ENCODE measurements at regions not wholly inside any gene's neighbourhood (a gene's known extent, or its start where the extent isn't known, plus 50 kb on each side); places are given as distances from the start of the nearest gene placed in this dataset.

DNA sequence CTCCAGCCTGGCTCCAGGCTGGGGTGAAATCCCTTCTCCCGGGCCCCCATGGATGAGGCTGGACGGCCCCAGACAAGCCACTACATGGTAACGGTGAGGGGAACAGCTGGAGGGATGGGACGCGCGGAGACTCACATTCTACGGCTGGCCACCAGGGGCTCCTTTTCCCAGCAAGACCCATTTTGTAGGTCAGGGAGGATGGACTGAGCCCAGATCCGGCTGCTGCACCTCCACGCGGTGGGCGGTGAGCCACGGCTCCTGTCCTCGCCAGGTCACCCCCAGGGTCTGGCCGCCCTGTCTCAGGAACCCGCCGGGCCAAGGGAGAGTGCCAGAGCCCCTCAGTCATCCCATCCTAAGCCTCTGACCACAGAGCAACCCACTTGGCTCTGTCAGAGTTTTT lies 75.0 kb upstream of the ACTRT2 start:
- in situ Hi-C loops (cut with MboI; ENCODE audit: low sequenced_read_pairs), result no loop called here
- H3K9me1 ChIP-seq (ENCODE audit: insufficient read depth, low read length), result no peaks in the 10 kb centered on the region
- TF ChIP-seq RCOR1 (IDR thresholded peaks at IDR 0.05; ENCODE audit: insufficient replicate concordance, low read length) (no peak), RFX5 (IDR thresholded peaks at IDR 0.05; ENCODE audit: low read depth, low read length) (no peak)

More for the DNA sequence above, 75.0 kb upstream of the ACTRT2 start:
- dilution Hi-C loops (cut with HindIII; ENCODE audit: low sequenced_read_pairs, unreplicated experiment), result no loop called here
- no peak overlapping the region for H4K91ac ChIP-seq (ENCODE audit: insufficient read depth, low read depth, low read length)
- no peak overlapping the region for H2BK120ac ChIP-seq (ENCODE audit: low read depth, low read length)
- DNase-seq, result no peak
- BruUV-seq (replicated peaks), result no TSS peak
- no peak overlapping the region for H3K4me2 ChIP-seq (ENCODE audit: low read depth, low read length)
- no peak overlapping the region for H2BK15ac ChIP-seq (ENCODE audit: low read depth, low read length)
- H3K56ac ChIP-seq (ENCODE audit: extremely low read depth, insufficient read depth, low read length), result no peak overlapping the region
- no peaks in the 10 kb centered on the region for H4K20me1 ChIP-seq (ENCODE audit: insufficient read depth, low read length)
- H3K27ac ChIP-seq (ENCODE audit: insufficient read depth, low read length), result no peak overlapping the region
- H3K4ac ChIP-seq (ENCODE audit: low read depth, low read length), result no peak overlapping the region
- H2BK5ac ChIP-seq (ENCODE audit: low read depth, low read length, poor library complexity, severe bottlenecking), result no peak overlapping the region
- H3K18ac ChIP-seq (ENCODE audit: low read depth, low read length), result no peak overlapping the region
- H3K4me3 ChIP-seq (ENCODE audit: insufficient read depth, low read depth, low read length), result no peak overlapping the region
- no peak overlapping the region for H4K8ac ChIP-seq (ENCODE audit: low read depth in 2 of 2, low read length in 2 of 2)
- no peak overlapping the region for H2AK5ac ChIP-seq (ENCODE audit: low read depth, low read length)
- H3K23ac ChIP-seq (ENCODE audit: low read depth, low read length), result no peak overlapping the region
- ChIA-PET POLR2A (ENCODE audit: unreplicated experiment) (no interaction called here), CTCF (no interaction called here)
- no peak overlapping the region for H3K14ac ChIP-seq (replicated peaks; ENCODE audit: low read depth, low read length)
- no peaks in the 10 kb centered on the region for H3K4me1 ChIP-seq (ENCODE audit: control insufficient read depth, insufficient read depth, low read length)
- no peak overlapping the region for H2AK9ac ChIP-seq (replicated peaks; ENCODE audit: low read depth, low read length, poor library complexity)
- H3K27me3 ChIP-seq (ENCODE audit: control insufficient read depth, insufficient read depth, low read length), result no peaks in the 10 kb centered on the region
- H3K9ac ChIP-seq (ENCODE audit: low read depth, low read length), result no peak overlapping the region
- no peak overlapping the region for H4K5ac ChIP-seq (ENCODE audit: low read depth, low read length)
- no peak overlapping the region for H2BK20ac ChIP-seq (ENCODE audit: low read depth, low read length)
- no peak overlapping the region for H2AFZ ChIP-seq (replicated peaks; ENCODE audit: low read length, poor library complexity)
- peaks cover 54% of the 10 kb centered on the region for H3K9me3 ChIP-seq (ENCODE audit: control insufficient read depth, insufficient read depth, low read length)
- WGBS, 2 experiments (ENCODE audit: extremely low coverage in 2 of 2, insufficient read length in 1 of 2), result no CpG with 5 or more reads among the region's 16 CpGs
- intact Hi-C loops (cut with micrococcal nuclease), result no loop called here
- H3K36me3 ChIP-seq (ENCODE audit: control insufficient read depth, insufficient read depth, low read length), result no peaks in the 10 kb centered on the region
- ATAC-seq (ENCODE audit: low read depth), result no peak
- H3K79me1 ChIP-seq (ENCODE audit: low read depth in 1 of 2, low read length in 2 of 2), result no peaks in the 10 kb centered on the region

All from IMR-90 (cell line).